ENCODE measurements at regions not wholly inside any gene's neighbourhood (a gene's known extent, or its start where the extent isn't known, plus 50 kb on each side); places are given as distances from the start of the nearest gene placed in this dataset.
A peak's percentile ranks its signal among the peaks of the same experiment; 100 is the strongest.

GRCh38 chr4:20395160-20395773 lies 143.6 kb downstream of the SLIT2 start:
- TF ChIP-seq CTCF (IDR thresholded peaks at IDR 0.05) (peak; percentile 26 to 54 (median 35)), POLR2A (IDR thresholded peaks at IDR 0.05; ENCODE audit: low read depth) (no peak), POLR2AphosphoS5 (IDR thresholded peaks at IDR 0.05) (no peak), EP300 (IDR thresholded peaks at IDR 0.05) (no peak)
